HuH-7 (cell line): ENCODE measurements at regions not wholly inside any gene's neighbourhood (a gene's known extent, or its start where the extent isn't known, plus 50 kb on each side); places are given as distances from the start of the nearest gene placed in this dataset.
A peak's percentile ranks its signal among the peaks of the same experiment; 100 is the strongest.
"Not testable (repeated sequence)": the region's sequence is repeated elsewhere in the genome, so short reads cannot be mapped to it uniquely, and the experiment has no call there.

Source experiments
- DNase-seq: peaks from one replicate; pipeline ENCODE4 v3.0.0; 2011; ENCODE audit warnings: low spot score

DNA sequence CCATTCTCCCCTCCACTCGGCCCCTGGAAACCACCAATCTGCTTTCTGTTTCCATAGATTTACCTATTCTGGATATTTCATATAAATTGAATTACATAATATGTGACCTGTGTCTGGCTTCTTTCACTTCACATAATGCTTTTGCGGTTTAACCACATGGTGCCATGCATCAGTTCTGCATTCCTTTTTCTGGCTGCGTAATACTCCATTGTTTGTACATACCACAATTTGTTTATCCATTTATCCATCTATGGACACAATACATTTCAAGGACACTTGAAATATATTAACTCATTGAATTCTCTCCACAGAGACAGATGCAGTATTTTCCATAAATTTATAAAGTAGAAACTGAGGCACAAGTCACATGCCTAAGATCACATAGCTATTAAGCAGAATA is 110.3 kb upstream of the ETV6 start:
- no peak for DNase-seq

DNA sequence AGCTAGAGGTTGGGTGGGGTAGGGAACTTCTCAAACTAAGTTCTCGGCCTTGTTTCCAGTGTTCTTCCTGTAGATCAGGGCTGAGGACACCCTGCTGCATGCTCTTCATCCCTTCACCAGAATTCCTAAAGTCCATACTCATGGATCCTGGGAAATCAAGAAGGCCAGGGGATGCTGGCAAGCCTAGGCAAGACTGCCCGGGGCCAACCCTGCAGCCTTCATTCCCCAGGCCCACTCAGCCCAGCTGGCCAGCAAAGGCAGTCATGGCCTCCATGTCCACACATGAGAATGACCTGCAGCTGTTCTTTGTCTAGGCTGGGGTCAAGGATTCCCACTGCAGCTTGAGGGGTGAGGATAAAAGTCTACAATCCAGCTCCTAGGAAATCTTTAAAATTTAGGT is 109.3 kb upstream of the ETV6 start:
- DNase-seq, result no peak

DNA sequence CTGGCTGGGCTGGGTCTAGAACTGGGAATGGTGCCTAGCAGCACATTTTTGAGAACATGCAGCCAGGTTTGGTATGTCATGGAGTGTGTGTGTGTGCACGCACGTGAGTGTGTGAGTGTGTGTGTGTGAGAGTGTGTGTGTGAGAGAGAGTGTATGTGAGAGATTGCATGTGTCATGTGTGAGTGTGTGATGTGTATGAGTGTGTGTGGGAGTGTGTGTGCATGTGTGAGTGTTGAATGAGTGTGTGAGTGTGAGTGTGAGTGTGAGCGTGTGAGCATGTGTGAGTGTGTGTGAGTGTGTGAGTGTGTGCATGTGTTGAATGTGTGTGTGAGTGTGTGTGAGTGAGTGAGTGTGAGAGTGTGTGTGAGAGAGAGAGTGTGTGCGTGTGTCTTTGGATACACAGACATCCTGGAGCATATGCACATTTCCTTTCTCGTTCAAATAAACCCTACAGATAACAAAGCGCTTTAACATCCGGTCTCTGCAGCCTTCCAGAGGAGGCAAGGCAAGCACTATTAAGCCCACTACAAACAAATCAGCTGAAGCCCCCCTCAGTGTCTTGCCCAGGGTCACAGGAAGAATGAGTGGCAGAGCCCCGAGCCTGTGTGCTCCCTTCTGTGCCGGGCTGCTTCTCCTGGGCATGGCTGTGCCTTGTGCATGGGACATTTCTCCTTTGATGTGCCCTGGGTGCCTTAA is 108.7 kb upstream of the ETV6 start:
- no peak for DNase-seq

- no peak for DNase-seq
Observed at GRCh38 chr12:11542599-11542998, 106.9 kb upstream of the ETV6 start.

- DNase-seq, result no peak
Observed at GRCh38 chr12:11543457-11544158, 105.9 kb upstream of the ETV6 start.

DNA sequence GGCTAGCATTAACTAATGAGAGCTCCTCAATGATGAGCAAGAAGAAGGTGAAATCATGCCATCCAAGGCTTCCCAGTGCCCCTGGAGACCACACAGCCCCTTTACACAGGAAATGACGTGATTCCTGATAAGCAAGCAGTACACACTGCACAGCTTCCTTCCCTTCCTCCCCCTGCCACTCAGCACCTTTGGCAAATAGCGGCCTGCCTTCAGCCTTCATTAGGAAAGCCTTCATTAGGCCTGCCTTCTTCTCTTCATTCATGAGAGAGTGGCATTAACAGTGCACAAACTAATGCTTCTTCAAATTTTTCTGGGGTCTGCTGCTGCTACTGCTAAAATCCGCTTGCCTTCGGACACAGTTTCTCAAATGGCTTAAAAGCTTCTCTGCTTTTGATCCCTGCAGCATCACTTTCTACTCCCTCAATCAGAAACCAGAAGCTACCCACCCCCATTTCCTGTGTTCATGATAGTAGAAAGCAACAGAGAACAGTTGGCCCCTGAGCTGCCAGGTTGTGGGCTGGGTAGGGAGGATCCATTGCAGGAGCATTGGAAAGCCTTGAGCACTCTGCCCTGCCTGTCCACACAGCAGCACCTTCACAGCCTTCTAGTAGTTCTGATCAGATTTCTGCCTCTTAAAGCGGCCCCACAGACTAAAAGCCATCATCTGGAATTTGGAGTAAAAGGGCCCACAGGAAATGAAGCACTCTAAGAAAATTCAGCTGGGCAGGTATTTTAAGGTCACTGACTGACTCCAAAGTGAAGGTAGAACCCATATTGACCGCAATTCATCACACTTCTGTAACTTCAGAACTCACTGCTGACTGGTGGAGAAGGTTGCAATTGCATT is 103.8 kb upstream of the ETV6 start:
- no peak for DNase-seq

- not testable (repeated sequence) for DNase-seq
Observed at GRCh38 chr12:11546582-11547270, 102.7 kb upstream of the ETV6 start.

- not testable (repeated sequence) for DNase-seq
Observed at GRCh38 chr12:11547271-11547646, 102.2 kb upstream of the ETV6 start.

GRCh38 chr12:11549119-11549518 is 100.4 kb upstream of the ETV6 start:
- no peak for DNase-seq

- peak; percentile 83 for DNase-seq
Observed at GRCh38 chr12:11553871-11554533, 95.5 kb upstream of the ETV6 start.

- DNase-seq, result no peak
Observed at GRCh38 chr12:11555195-11555594, 94.3 kb upstream of the ETV6 start.

DNA sequence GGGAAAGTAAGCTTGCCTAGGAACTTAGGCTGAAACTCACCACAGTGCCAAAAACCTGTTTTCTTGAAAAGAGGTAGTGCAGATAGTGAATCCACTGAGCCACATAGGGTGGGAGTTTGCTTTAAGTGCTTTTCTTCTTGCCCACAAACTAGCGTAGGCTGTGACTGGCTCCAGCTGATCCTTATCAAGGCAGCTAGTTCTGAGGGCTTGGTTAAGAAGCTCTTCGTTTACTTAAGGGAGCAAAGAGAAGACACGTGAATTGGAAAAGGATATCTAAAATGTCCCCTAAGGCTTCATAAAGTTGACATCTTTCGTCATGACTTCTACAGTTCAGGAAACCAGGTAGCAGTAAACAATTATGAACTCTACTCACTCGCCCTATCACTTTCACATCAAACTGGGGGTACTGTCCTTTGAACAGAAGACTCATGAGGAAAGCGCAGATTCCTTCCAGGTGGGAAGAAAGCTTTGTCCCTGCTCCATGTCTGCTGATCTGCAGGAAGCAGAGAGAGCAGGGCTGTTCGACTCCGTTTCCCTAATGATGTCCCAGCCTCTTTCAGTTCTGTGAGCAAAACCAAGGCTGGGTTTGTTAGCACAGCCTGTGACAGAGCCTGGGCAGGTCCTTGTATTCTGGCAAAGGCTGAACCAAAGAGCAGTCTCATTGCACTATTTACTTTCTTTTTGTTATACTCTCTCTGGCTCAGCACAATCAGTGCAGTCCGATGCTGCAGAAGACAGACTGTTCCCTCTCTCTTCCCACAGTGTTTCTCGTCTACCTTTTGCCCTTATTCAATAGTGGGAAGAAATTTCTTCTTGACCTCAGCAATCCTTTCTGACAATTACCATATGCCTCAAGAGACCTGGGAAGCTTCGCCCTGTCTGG is 93.5 kb upstream of the ETV6 start:
- DNase-seq, result no peak

- no peak for DNase-seq
Observed at GRCh38 chr12:11556682-11557081, 92.8 kb upstream of the ETV6 start.

GRCh38 chr12:11559626-11560340 is 89.7 kb upstream of the ETV6 start:
- DNase-seq, result no peak

GRCh38 chr12:11561411-11561810 is 88.1 kb upstream of the ETV6 start:
- DNase-seq, result no peak

- no peak for DNase-seq
Observed at GRCh38 chr12:11563785-11564739, 85.4 kb upstream of the ETV6 start.

DNA sequence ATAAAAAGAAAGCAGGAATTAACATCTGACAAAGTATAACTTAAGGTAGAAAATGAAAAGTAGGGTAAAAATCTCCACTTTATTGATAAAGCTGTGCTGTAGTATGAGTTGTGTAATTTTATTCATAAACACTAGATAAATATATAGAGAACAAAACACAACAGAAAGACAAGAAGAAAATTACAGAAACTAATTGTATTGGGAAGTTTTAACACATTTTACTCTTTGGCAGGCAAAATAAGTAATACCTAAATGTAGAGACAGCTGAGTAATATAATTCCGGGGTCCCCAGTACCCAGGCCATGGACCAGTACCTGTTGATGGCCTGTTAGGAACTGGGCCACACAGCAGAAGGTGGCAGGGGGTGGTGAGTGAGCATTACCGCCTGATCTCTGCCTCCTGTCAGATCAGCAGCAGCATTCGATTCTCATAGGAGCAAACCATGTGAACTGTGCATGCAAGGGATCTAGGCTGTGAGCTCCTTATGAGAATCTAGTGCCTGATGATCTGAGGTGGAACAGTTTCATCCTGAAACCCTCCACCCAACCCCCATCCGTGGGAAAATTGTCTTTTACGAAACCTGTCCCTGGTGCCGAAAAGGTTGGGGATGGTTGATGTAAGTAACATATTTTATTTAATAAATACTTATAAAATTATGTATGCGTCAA is 84.4 kb upstream of the ETV6 start:
- DNase-seq, result no peak

DNA sequence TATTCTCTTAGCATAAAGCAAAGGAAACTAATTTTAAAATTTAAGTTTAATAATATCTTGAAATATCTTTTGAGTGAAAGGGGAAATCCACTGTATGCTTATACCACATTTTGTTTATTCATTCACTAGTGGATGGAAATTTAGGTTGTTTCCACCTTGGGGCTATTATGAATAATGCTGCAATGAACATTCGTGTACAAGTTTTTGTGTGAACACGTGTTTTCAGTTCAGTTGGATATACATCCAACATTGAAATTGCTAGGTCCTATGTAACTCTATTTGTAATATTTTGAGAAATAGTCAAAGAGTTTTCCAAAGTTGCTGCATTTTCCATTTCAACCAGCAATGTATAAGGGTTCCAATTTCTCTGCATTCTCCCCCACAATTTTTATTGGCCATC is 83.7 kb upstream of the ETV6 start:
- DNase-seq, result no peak
